Smooth muscle cell (in vitro differentiated cells): ENCODE measurements at regions not wholly inside any gene's neighbourhood (a gene's known extent, or its start where the extent isn't known, plus 50 kb on each side); places are given as distances from the start of the nearest gene placed in this dataset.
A peak's percentile ranks its signal among the peaks of the same experiment; 100 is the strongest.

Source experiments
- DNase-seq: peaks from one replicate; lab custom pipeline; 2025; ENCODE audit not compliant: unreplicated experiment; lab: John Stamatoyannopoulos, UW
- H2AFZ ChIP-seq: fragments of 200-600 bp; sonication (generic); 2 replicates; pipeline ENCODE4 v1.6.0; 2016; ENCODE audit warnings: antibody characterized with exemption, low read depth, mild to moderate bottlenecking
- H3F3A ChIP-seq: fragments of 200-600 bp; sonication (generic); 2 replicates; pipeline ENCODE4 v1.6.0; 2017; ENCODE audit warnings: antibody characterized with exemption, low read depth
- H3K27ac ChIP-seq: fragments of 200-600 bp; sonication (generic); 2 replicates; pipeline ENCODE4 v1.5.1; 2016; ENCODE audit warnings: low read depth, mild to moderate bottlenecking
- H3K27me3 ChIP-seq: fragments of 200-600 bp; sonication (generic); 2 replicates; pipeline ENCODE4 v1.6.1; 2016; ENCODE audit warnings: low read depth, mild to moderate bottlenecking
- H3K36me3 ChIP-seq: fragments of 200-600 bp; sonication (generic); 2 replicates; pipeline ENCODE4 v1.5.1; 2016; ENCODE audit warnings: low read depth
- H3K4me1 ChIP-seq: fragments of 200-600 bp; sonication (generic); 2 replicates; pipeline ENCODE4 v1.5.1; 2016; ENCODE audit warnings: low read depth
- H3K4me2 ChIP-seq: fragments of 200-600 bp; sonication (generic); 2 replicates; pipeline ENCODE4 v1.6.0; 2016; ENCODE audit warnings: mild to moderate bottlenecking
- H3K4me3 ChIP-seq: fragments of 200-600 bp; sonication (generic); 2 replicates; pipeline ENCODE4 v1.5.1; 2016; ENCODE audit warnings: mild to moderate bottlenecking
- H3K79me2 ChIP-seq: fragments of 200-600 bp; sonication (generic); 2 replicates; pipeline ENCODE4 v1.6.0; 2016; ENCODE audit warnings: low read depth, mild to moderate bottlenecking
- H3K9ac ChIP-seq: fragments of 200-600 bp; sonication (generic); 2 replicates; pipeline ENCODE4 v1.6.0; 2016; ENCODE audit warnings: low read depth
- H3K9me3 ChIP-seq: fragments of 200-600 bp; sonication (generic); replicated peaks from 2 replicates; pipeline ENCODE4 v1.5.1; 2016; ENCODE audit warnings: low read depth
- H4K20me1 ChIP-seq: fragments of 200-600 bp; sonication (generic); 2 replicates; pipeline ENCODE4 v1.6.0; 2016; ENCODE audit warnings: low read depth
- WGBS: methylation state at CpG from one replicate; pipeline ENCODE4 v1.1.7; 2016; ENCODE audit warnings: low lambda C conversion rate; 5-methylcytosine and 5-hydroxymethylcytosine counted together
- TF ChIP-seq, protein P1 (sequence below): fragments of 200-600 bp; sonication (generic); IDR thresholded peaks from 2 replicates; pipeline ENCODE4 v1.5.1; 2017; ENCODE audit warnings: borderline replicate concordance, mild to moderate bottlenecking, antibody characterized with exemption; ENCODE audit not compliant: insufficient read depth, poor library complexity, severe bottlenecking

DNA sequence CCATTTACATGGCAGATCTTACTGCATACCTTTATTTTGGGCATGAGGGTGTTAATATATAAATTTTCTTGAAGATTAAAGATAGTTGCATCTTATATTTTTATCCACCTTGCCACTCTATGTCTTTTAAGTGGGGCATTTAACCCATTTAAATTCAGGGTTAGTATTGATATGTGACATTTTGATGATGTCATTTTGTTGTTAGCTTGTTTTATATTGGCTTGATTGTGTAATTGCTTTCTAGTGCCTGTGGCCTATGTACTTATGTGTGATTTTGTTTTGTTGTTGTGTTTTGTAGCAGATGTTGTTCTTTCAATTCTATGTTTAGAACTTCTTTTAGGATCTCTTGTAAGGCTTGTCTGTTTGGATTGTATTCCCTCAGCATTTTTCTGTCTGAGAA is 939.9 kb upstream of the CDH9 start:
- no peak for DNase-seq
- H3F3A ChIP-seq, result no peaks in the 10 kb centered on the region
- TF ChIP-seq, protein P1, sequence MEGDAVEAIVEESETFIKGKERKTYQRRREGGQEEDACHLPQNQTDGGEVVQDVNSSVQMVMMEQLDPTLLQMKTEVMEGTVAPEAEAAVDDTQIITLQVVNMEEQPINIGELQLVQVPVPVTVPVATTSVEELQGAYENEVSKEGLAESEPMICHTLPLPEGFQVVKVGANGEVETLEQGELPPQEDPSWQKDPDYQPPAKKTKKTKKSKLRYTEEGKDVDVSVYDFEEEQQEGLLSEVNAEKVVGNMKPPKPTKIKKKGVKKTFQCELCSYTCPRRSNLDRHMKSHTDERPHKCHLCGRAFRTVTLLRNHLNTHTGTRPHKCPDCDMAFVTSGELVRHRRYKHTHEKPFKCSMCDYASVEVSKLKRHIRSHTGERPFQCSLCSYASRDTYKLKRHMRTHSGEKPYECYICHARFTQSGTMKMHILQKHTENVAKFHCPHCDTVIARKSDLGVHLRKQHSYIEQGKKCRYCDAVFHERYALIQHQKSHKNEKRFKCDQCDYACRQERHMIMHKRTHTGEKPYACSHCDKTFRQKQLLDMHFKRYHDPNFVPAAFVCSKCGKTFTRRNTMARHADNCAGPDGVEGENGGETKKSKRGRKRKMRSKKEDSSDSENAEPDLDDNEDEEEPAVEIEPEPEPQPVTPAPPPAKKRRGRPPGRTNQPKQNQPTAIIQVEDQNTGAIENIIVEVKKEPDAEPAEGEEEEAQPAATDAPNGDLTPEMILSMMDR, result no peak

DNA sequence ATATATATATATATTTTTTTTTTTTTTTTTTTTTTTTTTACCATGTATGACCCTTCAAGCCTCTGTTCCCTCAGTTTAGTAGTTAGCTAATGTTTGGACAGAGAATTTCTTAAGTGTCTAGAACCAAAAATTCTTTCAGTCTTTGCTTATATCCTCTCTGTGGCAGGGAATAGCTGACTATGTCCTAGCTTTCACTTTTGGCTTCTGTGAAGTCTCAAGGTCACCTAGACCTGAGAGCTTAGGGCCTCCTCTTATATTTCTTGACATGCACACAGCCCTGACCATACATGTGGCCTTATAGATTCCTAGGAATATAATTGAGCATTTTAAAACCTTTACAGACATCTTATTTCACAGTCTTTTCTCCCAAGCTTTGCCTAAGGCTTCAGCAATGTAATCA is 930.8 kb upstream of the CDH9 start:
- Histone ChIP-seq H3K4me2 (no peak overlapping the region), H3K9ac (no peak overlapping the region), H3K4me1 (no peaks in the 10 kb centered on the region), H2AFZ (peak overlapping the region; percentile 54), H3K36me3 (no peaks in the 10 kb centered on the region), H3K79me2 (no peaks in the 10 kb centered on the region), H3K4me3 (no peak overlapping the region), H3K27ac (no peak overlapping the region), H4K20me1 (no peaks in the 10 kb centered on the region), H3F3A (no peaks in the 10 kb centered on the region), H3K9me3 (peaks cover 4% of the 10 kb centered on the region), H3K27me3 (no peaks in the 10 kb centered on the region)
- TF ChIP-seq, protein P1, result no peak
- no peak for DNase-seq

More for the DNA sequence above, 939.9 kb upstream of the CDH9 start:
- no peak overlapping the region for H3K4me3 ChIP-seq
- H3K36me3 ChIP-seq, result no peaks in the 10 kb centered on the region
- H2AFZ ChIP-seq, result no peak overlapping the region
- H3K27me3 ChIP-seq, result no peaks in the 10 kb centered on the region
- H3K79me2 ChIP-seq, result no peaks in the 10 kb centered on the region
- H3K9ac ChIP-seq, result no peak overlapping the region
- H3K4me1 ChIP-seq, result no peaks in the 10 kb centered on the region
- H3K4me2 ChIP-seq, result no peak overlapping the region
- no peak overlapping the region for H3K27ac ChIP-seq
- H3K9me3 ChIP-seq, result peaks cover 16% of the 10 kb centered on the region
- no peaks in the 10 kb centered on the region for H4K20me1 ChIP-seq

DNA sequence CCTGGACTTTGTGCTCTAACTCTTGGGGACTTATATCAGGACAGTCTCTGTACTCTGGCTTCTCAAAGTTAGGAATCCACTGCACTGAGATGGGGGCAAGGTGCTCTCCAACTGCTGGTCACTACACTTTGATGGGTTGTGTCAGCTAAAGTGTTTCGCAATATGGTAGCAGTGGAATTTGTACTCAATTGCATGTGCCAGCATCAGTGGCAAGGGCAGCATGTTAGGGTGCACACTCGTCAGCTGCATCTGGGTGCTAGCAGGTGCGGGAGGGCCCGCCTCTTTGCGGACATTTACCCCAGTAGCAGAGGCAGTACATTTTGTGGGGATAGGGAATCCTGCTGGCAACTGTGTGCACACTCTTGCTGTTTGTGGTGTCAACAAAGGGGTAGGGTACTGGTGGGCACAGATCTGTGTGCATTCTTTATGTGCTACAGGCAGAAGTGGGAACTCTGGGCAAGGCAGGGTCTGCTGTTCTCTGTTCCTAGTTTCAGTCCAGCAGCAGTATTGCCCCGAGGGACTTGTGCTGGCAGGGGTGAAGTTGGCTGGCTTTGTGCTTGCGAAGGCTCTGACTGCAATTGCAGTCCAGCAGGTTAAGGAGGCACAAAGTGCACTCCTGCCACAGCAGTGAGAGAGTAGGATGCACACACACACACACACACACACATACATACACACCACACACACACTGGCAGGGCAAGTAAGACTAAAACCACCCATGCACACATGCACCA is 924.8 kb upstream of the CDH9 start:
- no peak for DNase-seq
- Histone ChIP-seq H3K4me3 (no peak overlapping the region), H3K79me2 (no peaks in the 10 kb centered on the region), H4K20me1 (no peaks in the 10 kb centered on the region), H3K27me3 (no peaks in the 10 kb centered on the region), H3K9me3 (peaks cover 4% of the 10 kb centered on the region), H3K4me2 (no peak overlapping the region), H3K4me1 (no peaks in the 10 kb centered on the region), H3F3A (no peaks in the 10 kb centered on the region), H3K36me3 (no peaks in the 10 kb centered on the region), H2AFZ (no peak overlapping the region), H3K9ac (no peak overlapping the region), H3K27ac (no peak overlapping the region)
- WGBS, result 94% methylated on average over 7 of the region's 7 CpGs
- TF ChIP-seq, protein P1, result no peak

DNA sequence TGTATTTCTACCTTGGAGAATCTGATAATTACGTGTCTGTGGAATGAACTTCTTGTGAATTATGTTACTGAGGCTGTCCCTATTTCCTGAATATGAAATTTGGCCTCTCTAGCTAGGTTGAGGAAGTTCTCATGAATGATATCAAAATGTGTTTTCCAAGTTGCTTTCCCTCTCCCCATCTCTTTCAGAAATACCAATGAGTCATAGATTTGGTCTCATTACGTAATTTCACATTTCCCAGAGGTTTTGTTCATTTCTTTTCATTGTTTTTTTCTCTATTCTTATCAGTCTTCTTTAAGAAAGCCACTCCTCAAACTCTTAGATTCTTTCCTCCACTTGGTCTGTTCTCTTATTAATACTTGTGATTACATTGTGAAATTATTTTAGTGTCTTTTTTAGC is 923.8 kb upstream of the CDH9 start:
- no peak for DNase-seq
- no peaks in the 10 kb centered on the region for H3K4me1 ChIP-seq
- no peaks in the 10 kb centered on the region for H4K20me1 ChIP-seq
- no peak overlapping the region for H3K4me2 ChIP-seq
- peaks cover 4% of the 10 kb centered on the region for H3K9me3 ChIP-seq
- H3K79me2 ChIP-seq, result no peaks in the 10 kb centered on the region
- H3K27ac ChIP-seq, result no peak overlapping the region
- H3K9ac ChIP-seq, result no peak overlapping the region
- no peaks in the 10 kb centered on the region for H3K36me3 ChIP-seq
- H3F3A ChIP-seq, result no peaks in the 10 kb centered on the region
- no peak overlapping the region for H3K4me3 ChIP-seq
- H2AFZ ChIP-seq, result no peak overlapping the region
- TF ChIP-seq, protein P1, result no peak
- H3K27me3 ChIP-seq, result no peaks in the 10 kb centered on the region
- WGBS, result 87% methylated on average over 2 of the region's 2 CpGs
